RKO (cell line): ENCODE measurements at regions not wholly inside any gene's neighbourhood (a gene's known extent, or its start where the extent isn't known, plus 50 kb on each side); places are given as distances from the start of the nearest gene placed in this dataset.

Experiments
- DNase-seq: peaks from one replicate; pipeline ENCODE4 v3.0.0-alpha.2; 2016; ENCODE audit warnings: low spot score

GRCh38 chr14:78073028-78073427 lies 97.1 kb upstream of the NRXN3 start:
- DNase-seq: no peak

DNA sequence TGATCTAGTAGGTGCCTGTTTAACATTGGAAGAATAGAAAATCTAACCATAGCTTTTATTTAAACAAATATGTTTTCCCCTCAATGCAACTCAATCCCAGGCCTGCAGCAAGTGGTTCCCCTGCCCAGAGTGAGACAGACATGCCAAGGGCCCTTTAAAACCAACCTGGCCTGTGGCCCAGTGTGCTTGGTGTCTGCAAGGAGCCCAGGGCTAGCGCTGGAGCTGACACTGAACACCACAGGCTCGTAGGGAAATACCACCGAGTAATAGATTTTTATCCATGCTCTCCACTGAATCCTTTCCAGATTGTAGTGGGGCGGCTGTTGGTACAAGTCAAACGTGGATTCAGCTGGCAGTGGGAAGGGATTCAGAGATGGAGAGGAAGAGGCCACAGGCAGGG lies 95.6 kb upstream of the NRXN3 start:
- DNase-seq: no peak

GRCh38 chr14:78075033-78075432 lies 95.1 kb upstream of the NRXN3 start:
- no peak for DNase-seq

- no peak for DNase-seq
Observed at GRCh38 chr14:78075555-78076277, 94.5 kb upstream of the NRXN3 start.

GRCh38 chr14:78081245-78081644 lies 88.9 kb upstream of the NRXN3 start:
- no peak for DNase-seq

GRCh38 chr14:78083837-78084236 lies 86.3 kb upstream of the NRXN3 start:
- no peak for DNase-seq

DNA sequence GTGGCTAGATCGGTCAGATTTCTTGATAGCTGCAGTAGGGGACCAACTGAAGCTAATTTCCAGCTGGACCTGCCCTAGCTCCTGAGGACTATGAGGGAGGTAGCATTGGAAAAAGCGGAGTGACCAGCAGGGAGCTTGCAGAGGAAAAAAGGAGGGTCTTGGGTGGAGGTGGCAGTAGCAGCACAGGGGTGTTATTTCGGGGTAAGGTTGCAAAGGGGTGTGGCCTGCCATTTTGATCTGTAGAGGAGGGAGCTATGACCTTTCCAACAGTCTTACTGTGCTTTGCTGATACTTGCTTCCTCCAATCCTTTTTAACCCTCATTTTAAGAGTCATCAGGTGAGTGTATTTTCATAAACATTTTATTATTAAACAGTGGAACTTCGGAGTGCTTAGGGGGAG lies 83.8 kb upstream of the NRXN3 start:
- no peak for DNase-seq

- DNase-seq: peak; percentile 12
Observed at GRCh38 chr14:78088916-78089315, 81.3 kb upstream of the NRXN3 start.

DNA sequence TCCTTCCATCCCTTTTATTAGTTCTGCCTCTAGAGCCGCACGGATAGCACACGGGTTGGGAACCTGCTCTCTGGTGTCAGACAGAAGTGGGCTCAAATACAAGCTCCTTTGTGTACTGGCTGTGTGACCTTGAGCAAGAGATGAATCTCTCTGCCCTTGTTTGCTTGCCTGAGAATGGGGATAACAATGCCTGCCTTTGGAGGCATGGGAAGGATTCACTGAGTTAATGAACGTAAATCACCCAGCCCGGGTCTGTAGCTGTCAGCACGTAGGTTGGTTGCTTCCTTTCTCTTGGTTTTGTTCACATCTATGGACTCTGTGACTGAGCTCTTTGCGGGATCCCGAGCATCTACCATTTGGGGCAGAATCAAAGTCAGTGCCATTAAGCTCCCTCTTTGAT lies 79.3 kb upstream of the NRXN3 start:
- DNase-seq: no peak

DNA sequence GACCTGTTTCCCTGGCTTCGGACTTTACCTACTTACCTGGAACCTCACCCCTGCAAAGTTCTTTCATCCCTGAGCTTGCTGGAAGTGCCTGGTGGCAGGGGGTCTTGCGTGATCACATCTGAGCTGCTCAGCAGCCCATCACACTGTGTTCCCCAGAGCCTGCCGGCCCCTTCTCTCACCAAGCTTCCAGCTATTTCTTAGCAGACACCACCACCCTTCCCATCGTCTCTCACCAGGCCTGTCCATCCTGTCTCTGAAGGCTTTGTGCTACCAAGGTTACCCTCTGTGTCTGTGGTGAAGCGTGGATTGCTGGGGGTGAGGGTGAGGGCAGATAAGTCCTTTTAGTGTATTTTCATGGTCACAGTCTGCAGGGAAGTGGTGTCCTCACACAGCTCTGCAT lies 78.8 kb upstream of the NRXN3 start:
- DNase-seq: no peak

DNA sequence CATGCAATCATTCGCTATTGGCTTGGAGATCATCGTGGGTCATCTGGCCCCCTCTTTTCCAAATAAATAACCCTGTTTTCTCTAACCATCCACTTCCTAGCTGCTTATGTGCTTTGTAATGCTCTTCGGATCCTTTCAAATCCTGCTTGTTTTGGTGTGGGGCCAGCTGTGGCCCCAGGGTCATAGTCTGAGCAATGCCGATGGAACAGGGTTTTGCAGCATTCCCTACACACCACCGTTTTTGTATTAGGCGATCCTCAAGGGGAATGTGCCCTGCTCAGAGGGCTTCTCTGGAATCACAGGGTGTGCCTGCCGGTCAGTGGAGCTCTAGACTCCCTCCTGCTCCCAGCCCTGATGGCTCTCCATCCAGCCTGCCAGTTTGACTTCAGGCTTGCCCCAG lies 78.1 kb upstream of the NRXN3 start:
- no peak for DNase-seq

- no peak for DNase-seq
Observed at GRCh38 chr14:78103271-78103670, 66.9 kb upstream of the NRXN3 start.

DNA sequence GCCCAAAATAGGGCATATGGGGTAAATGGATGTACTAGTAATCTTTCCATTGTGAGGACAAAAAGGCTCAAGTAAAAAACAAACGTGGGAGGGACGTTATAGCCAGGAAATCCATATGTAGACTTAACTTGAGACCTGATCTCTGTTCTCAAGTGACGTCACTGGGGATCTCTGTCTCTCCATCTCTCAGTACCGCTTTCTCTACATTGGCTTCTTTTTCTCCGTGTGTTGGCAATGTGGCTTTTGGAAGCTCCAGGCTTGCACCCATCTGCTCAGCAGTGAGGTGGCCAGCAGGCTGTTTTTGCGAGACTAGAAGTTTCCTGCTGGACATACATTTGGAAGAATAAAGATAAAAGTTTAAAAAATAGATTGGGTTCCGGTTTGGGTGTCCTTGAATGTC lies 66.0 kb upstream of the NRXN3 start:
- no peak for DNase-seq

- DNase-seq: no peak
Observed at GRCh38 chr14:78104655-78105054, 65.5 kb upstream of the NRXN3 start.

GRCh38 chr14:78106381-78106780 lies 63.8 kb upstream of the NRXN3 start:
- DNase-seq: no peak

- no peak for DNase-seq
Observed at GRCh38 chr14:78107166-78107565, 63.0 kb upstream of the NRXN3 start.

- no peak for DNase-seq
Observed at GRCh38 chr14:78119440-78119839, 50.7 kb upstream of the NRXN3 start.
